ENCODE measurements at regions not wholly inside any gene's neighbourhood (a gene's known extent, or its start where the extent isn't known, plus 50 kb on each side); places are given as distances from the start of the nearest gene placed in this dataset.

- ChIA-PET CTCF (no interaction called here), POLR2A (no interaction called here)
- H3F3A ChIP-seq (replicated peaks; ENCODE audit: insufficient read depth), result no peaks in the 10 kb centered on the region
- no peaks in the 10 kb centered on the region for H3K9me3 ChIP-seq
- no peak overlapping the region for H3K9ac ChIP-seq
- H3K4me2 ChIP-seq, result no peak overlapping the region
- no peak overlapping the region for H3K27ac ChIP-seq (ENCODE audit: low read depth in 2 of 2, low read length in 1 of 2)
- H3K9me2 ChIP-seq, result no peaks in the 10 kb centered on the region
- H3K27me3 ChIP-seq (ENCODE audit: insufficient read depth), result no peaks in the 10 kb centered on the region
- H3K4me3 ChIP-seq (ENCODE audit: low read depth in 2 of 2, low read length in 1 of 2), result no peak overlapping the region
- no peak for TF ChIP-seq SIN3A (IDR thresholded peaks at IDR 0.05; ENCODE audit: borderline replicate concordance, low read depth, low read length)
- no peak for TF ChIP-seq NFIC (IDR thresholded peaks at IDR 0.05; ENCODE audit: borderline replicate concordance)
- TF ChIP-seq NRF1 (IDR thresholded peaks at IDR 0.05; ENCODE audit: low read depth, low read length), result no peak
- no peak for TF ChIP-seq GATA2 (CRISPR knock-in tag; IDR thresholded peaks at IDR 0.05)
- no peak for TF ChIP-seq MXI1 (IDR thresholded peaks at IDR 0.05; ENCODE audit: low read depth, low read length)
- TF ChIP-seq FOXM1 (IDR thresholded peaks at IDR 0.05; ENCODE audit: low read depth), result no peak
- no peak for TF ChIP-seq FOSL2 (IDR thresholded peaks at IDR 0.05; ENCODE audit: borderline replicate concordance, low read depth)
- TF ChIP-seq, protein P1, sequence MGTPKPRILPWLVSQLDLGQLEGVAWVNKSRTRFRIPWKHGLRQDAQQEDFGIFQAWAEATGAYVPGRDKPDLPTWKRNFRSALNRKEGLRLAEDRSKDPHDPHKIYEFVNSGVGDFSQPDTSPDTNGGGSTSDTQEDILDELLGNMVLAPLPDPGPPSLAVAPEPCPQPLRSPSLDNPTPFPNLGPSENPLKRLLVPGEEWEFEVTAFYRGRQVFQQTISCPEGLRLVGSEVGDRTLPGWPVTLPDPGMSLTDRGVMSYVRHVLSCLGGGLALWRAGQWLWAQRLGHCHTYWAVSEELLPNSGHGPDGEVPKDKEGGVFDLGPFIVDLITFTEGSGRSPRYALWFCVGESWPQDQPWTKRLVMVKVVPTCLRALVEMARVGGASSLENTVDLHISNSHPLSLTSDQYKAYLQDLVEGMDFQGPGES (IDR thresholded peaks at IDR 0.05; ENCODE audit: low read depth, low read length), result no peak
- TF ChIP-seq TCF12 (IDR thresholded peaks at IDR 0.05), result no peak
- TF ChIP-seq, protein P2, sequence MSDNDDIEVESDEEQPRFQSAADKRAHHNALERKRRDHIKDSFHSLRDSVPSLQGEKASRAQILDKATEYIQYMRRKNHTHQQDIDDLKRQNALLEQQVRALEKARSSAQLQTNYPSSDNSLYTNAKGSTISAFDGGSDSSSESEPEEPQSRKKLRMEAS (IDR thresholded peaks at IDR 0.05; ENCODE audit: low read depth), result no peak
- TF ChIP-seq ELF1 (IDR thresholded peaks at IDR 0.05), result no peak
- TF ChIP-seq GABPA (IDR thresholded peaks at IDR 0.05; ENCODE audit: low read depth), result no peak
- TF ChIP-seq, protein P3, sequence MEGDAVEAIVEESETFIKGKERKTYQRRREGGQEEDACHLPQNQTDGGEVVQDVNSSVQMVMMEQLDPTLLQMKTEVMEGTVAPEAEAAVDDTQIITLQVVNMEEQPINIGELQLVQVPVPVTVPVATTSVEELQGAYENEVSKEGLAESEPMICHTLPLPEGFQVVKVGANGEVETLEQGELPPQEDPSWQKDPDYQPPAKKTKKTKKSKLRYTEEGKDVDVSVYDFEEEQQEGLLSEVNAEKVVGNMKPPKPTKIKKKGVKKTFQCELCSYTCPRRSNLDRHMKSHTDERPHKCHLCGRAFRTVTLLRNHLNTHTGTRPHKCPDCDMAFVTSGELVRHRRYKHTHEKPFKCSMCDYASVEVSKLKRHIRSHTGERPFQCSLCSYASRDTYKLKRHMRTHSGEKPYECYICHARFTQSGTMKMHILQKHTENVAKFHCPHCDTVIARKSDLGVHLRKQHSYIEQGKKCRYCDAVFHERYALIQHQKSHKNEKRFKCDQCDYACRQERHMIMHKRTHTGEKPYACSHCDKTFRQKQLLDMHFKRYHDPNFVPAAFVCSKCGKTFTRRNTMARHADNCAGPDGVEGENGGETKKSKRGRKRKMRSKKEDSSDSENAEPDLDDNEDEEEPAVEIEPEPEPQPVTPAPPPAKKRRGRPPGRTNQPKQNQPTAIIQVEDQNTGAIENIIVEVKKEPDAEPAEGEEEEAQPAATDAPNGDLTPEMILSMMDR (IDR thresholded peaks at IDR 0.05), result no peak
- no peak for TF ChIP-seq FOXJ3 (CRISPR knock-in tag; IDR thresholded peaks at IDR 0.05)
- TF ChIP-seq TAF1 (IDR thresholded peaks at IDR 0.05; ENCODE audit: borderline replicate concordance, low read depth, low read length), result no peak
- TF ChIP-seq SMC3 (IDR thresholded peaks at IDR 0.05; ENCODE audit: low read depth, low read length), result no peak
- no peak for TF ChIP-seq MEF2A (IDR thresholded peaks at IDR 0.05; ENCODE audit: borderline replicate concordance, low read depth)
- TF ChIP-seq POLR2AphosphoS5 (IDR thresholded peaks at IDR 0.05; ENCODE audit: low read depth, low read length), result no peak
- TF ChIP-seq PBX3 (IDR thresholded peaks at IDR 0.05), result no peak
- TF ChIP-seq USF2 (IDR thresholded peaks at IDR 0.05; ENCODE audit: borderline replicate concordance, low read depth, low read length), result no peak
- no peak overlapping the region for H2AFZ ChIP-seq (ENCODE audit: low read depth)
- H3K4me1 ChIP-seq (ENCODE audit: control insufficient read depth in 1 of 2, insufficient read depth in 2 of 2, low read depth in 1 of 2, low read length in 1 of 2), result no peaks in the 10 kb centered on the region
- 21% methylated on average over 5 of the region's 5 CpGs for whole genome bisulfite sequencing (ENCODE audit: low lambda C conversion rate)
- no peaks in the 10 kb centered on the region for H3K79me2 ChIP-seq (ENCODE audit: insufficient read depth)
- H3K36me3 ChIP-seq (replicated peaks in 1 of 2; ENCODE audit: control insufficient read depth in 1 of 2, insufficient read depth in 2 of 2, low read length in 1 of 2), result no peaks in the 10 kb centered on the region
- DNase-seq, result no peak
- H4K20me1 ChIP-seq (ENCODE audit: insufficient read depth), result no peaks in the 10 kb centered on the region
These were observed 145.6 kb upstream of the CDH4 start for GRCh38 chr20:61106438-61106837.

Measured in SK-N-SH (cell line).